HG02798 (cell line): ENCODE measurements at regions not wholly inside any gene's neighbourhood (a gene's known extent, or its start where the extent isn't known, plus 50 kb on each side); places are given as distances from the start of the nearest gene placed in this dataset.

ENCODE experiments used
- ATAC-seq: cut with Tn5 transposase; IDR thresholded peaks from one replicate; pipeline ENCODE4 v1.9.1; 2021; ENCODE audit warnings: mild to moderate bottlenecking; ENCODE audit not compliant: unreplicated experiment, poor library complexity

- ATAC-seq, result no peak
These were observed 547.5 kb downstream of the ELAVL2 start for GRCh38 chr9:23278561-23278960.

GRCh38 chr9:23287390-23287789 is 538.6 kb downstream of the ELAVL2 start:
- ATAC-seq, result no peak

- no peak for ATAC-seq
These were observed 537.5 kb downstream of the ELAVL2 start for GRCh38 chr9:23288545-23288944.

- ATAC-seq, result no peak
These were observed 535.1 kb downstream of the ELAVL2 start for GRCh38 chr9:23290973-23291372.

GRCh38 chr9:23302281-23302680 is 523.8 kb downstream of the ELAVL2 start:
- no peak for ATAC-seq

GRCh38 chr9:23306731-23307130 is 519.3 kb downstream of the ELAVL2 start:
- ATAC-seq, result no peak

- ATAC-seq, result no peak
These were observed 518.1 kb downstream of the ELAVL2 start for GRCh38 chr9:23307731-23308513.

- ATAC-seq, result no peak
These were observed 516.2 kb downstream of the ELAVL2 start for GRCh38 chr9:23309800-23310199.

GRCh38 chr9:23314247-23314646 is 511.8 kb downstream of the ELAVL2 start:
- no peak for ATAC-seq

GRCh38 chr9:23319092-23319491 is 506.9 kb downstream of the ELAVL2 start:
- ATAC-seq, result no peak

- no peak for ATAC-seq
These were observed 505.0 kb downstream of the ELAVL2 start for GRCh38 chr9:23321049-23321448.

- ATAC-seq, result no peak
These were observed 503.6 kb downstream of the ELAVL2 start for GRCh38 chr9:23322392-23322791.

GRCh38 chr9:23324511-23324910 is 501.5 kb downstream of the ELAVL2 start:
- no peak for ATAC-seq

GRCh38 chr9:23326597-23326996 is 499.4 kb downstream of the ELAVL2 start:
- ATAC-seq, result no peak

- ATAC-seq, result no peak
These were observed 484.7 kb downstream of the ELAVL2 start for GRCh38 chr9:23341346-23341745.

GRCh38 chr9:23342291-23342690 is 483.7 kb downstream of the ELAVL2 start:
- ATAC-seq, result no peak

GRCh38 chr9:23343226-23343625 is 482.8 kb downstream of the ELAVL2 start:
- no peak for ATAC-seq

- ATAC-seq, result no peak
These were observed 464.9 kb downstream of the ELAVL2 start for GRCh38 chr9:23361096-23361495.

GRCh38 chr9:23372703-23373102 is 453.3 kb downstream of the ELAVL2 start:
- no peak for ATAC-seq

- no peak for ATAC-seq
These were observed 450.5 kb downstream of the ELAVL2 start for GRCh38 chr9:23375511-23375910.

GRCh38 chr9:23379842-23380241 is 446.2 kb downstream of the ELAVL2 start:
- no peak for ATAC-seq

GRCh38 chr9:23380821-23381220 is 445.2 kb downstream of the ELAVL2 start:
- ATAC-seq, result no peak
